LNCaP clone FGC (cell line): ENCODE measurements at regions not wholly inside any gene's neighbourhood (a gene's known extent, or its start where the extent isn't known, plus 50 kb on each side); places are given as distances from the start of the nearest gene placed in this dataset.
"Not testable (repeated sequence)": the region's sequence is repeated elsewhere in the genome, so short reads cannot be mapped to it uniquely, and the experiment has no call there.

Source experiments
- DNase-seq: peaks from one replicate; pipeline ENCODE4 v3.0.0-alpha.2; 2011; ENCODE audit warnings: low read depth
- H3K4me3 ChIP-seq: 2 replicates; pipeline ENCODE4 v1.5.1; 2011; ENCODE audit warnings: mild to moderate bottlenecking, low read depth, low read length, control low read depth
- TF ChIP-seq, protein P1 (sequence below): IDR thresholded peaks from 2 replicates; pipeline ENCODE4 v1.5.1; 2012; ENCODE audit warnings: mild to moderate bottlenecking; ENCODE audit not compliant: control insufficient read depth, insufficient read depth; ENCODE audit errors: extremely low read depth

DNA sequence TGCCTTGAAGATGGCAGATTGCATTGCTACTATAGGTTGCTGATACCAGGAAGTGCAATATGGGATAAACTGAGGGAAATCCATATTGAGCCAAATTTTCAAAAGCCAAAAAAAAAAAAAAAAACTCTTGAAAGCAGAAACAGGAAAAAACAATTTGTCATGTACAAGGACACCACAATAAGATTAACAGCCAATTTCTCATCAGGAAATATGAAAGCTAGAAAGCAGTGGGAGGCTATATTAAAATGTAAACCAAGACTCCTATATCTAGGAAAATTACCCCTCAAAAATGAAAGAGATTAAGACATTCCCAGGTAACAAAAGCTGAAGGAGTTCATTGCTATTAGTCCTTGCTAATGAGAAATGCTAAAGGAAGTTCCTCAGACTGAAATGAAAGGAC, 462.8 kb upstream of the DPH6 start:
- H3K4me3 ChIP-seq, result no peak overlapping the region
- DNase-seq, result no peak
- TF ChIP-seq, protein P1, sequence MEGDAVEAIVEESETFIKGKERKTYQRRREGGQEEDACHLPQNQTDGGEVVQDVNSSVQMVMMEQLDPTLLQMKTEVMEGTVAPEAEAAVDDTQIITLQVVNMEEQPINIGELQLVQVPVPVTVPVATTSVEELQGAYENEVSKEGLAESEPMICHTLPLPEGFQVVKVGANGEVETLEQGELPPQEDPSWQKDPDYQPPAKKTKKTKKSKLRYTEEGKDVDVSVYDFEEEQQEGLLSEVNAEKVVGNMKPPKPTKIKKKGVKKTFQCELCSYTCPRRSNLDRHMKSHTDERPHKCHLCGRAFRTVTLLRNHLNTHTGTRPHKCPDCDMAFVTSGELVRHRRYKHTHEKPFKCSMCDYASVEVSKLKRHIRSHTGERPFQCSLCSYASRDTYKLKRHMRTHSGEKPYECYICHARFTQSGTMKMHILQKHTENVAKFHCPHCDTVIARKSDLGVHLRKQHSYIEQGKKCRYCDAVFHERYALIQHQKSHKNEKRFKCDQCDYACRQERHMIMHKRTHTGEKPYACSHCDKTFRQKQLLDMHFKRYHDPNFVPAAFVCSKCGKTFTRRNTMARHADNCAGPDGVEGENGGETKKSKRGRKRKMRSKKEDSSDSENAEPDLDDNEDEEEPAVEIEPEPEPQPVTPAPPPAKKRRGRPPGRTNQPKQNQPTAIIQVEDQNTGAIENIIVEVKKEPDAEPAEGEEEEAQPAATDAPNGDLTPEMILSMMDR, result no peak

DNA sequence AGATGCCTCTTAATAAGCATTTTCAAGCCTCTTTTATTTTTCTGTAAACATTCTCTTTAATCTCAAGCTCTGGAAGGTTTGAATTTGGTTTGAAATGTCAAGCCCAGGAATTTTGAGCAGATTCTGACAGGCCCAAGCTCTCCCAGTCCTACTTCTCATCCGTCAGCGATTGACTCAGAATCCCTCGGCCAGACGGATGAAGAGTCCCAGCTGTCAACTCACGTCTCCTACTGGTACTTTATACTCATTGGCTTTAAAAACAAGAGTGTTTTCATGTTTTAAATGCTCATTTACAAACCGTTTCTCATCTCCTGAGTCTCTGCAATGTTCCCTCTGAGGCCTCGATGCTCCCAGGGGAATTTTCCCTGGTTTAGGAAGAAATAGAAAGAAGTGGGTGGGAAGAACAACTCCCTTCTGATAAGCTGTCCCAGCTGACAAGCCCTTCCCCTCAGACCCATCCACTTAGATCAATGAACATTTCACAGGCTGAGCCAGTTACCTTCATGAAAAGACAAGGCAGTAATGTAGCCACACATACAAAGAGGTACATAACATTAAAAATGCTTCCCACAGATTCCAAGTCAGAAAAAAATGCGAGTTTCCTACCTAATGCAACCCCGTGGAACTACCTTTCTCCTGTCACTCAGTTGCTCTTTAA, 478.2 kb upstream of the DPH6 start:
- TF ChIP-seq, protein P1, result no peak
- H3K4me3 ChIP-seq, result no peak overlapping the region
- no peak for DNase-seq

DNA sequence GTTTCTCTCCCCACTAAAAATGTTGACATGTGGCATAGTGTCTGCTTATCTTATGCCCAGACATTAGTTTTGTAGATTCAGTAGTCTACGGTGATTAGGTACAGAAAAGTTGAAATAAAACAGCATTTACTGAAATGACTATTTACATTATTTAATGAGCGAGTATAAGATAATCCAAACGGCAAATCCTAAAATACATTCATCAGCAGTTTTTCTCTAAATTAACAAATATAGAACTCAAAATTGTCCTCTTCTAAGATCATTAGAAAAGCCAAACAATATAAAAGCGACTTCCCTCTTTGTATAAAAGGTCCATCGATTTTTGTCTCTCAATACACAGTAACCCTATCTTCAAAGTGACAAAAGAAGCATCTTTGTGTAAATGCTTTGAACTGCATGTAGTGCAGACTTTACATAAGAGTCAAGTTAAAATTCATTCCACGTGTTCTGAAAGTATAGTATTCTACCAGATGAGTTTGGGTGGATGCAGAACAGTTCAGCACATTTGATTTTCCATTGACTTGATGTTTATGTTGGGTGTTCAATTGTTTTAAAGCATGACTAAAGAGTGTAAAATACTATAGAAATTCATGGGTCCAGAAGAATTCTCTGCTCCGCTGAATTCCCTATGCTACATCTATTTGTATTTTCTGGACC, 480.8 kb upstream of the DPH6 start:
- no peak overlapping the region for H3K4me3 ChIP-seq
- TF ChIP-seq, protein P1, result no peak
- DNase-seq, result no peak

DNA sequence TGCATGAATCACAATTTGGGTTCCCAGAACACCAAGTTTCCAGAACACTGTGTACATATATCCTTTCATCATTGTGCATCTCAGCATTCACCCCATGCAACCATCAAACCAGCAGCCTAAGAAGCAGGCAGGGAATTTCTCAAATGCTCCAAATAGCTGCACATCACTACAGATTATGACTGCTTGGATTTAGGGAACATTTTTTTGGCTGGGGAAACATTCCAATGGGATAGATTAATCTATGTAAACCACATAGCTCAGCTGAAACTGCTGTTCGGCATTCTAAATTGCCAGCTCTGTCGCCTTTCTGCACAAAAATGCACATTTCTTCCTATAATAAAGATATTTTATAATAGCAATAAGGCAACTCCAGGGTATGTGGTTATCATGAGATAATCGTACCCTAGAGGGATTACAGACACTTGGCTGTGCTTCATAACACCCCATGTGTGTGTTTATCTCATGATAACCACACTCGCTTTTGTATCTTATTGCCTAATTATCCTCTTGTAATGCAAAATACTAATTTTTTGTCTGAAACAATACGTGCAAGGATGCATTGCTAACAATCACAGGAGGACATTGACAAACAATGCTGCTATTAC, 483.7 kb upstream of the DPH6 start:
- TF ChIP-seq, protein P1, result no peak
- DNase-seq, result no peak
- no peak overlapping the region for H3K4me3 ChIP-seq

DNA sequence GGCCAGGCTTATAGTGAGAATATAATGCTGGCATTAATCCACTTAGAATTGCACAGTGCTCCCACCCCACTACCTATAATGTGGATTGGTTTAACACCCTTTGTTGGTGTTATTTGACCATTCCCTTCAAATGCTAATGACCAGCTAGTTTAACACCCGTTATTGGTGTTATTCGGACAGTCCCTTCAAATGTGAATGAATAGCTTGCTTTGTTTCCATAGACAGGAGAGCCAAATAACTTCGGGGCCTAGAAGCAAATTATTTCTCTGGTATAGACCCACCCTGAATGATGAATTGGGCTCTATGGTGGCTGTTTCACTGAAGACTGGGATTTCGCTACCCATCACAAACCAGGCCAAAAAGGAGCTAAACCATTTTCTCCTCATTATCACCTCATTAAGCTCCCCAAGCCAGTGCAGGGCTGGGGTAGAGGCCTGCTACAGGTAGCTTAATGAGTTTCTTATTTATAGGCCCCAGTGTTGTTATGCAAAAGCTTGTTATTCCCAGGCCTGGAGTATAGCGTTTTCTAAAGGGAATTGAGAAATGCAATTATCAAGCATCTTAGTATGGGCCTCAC, 494.1 kb upstream of the DPH6 start:
- no peak for DNase-seq
- TF ChIP-seq, protein P1, result no peak
- H3K4me3 ChIP-seq, result no peak overlapping the region

DNA sequence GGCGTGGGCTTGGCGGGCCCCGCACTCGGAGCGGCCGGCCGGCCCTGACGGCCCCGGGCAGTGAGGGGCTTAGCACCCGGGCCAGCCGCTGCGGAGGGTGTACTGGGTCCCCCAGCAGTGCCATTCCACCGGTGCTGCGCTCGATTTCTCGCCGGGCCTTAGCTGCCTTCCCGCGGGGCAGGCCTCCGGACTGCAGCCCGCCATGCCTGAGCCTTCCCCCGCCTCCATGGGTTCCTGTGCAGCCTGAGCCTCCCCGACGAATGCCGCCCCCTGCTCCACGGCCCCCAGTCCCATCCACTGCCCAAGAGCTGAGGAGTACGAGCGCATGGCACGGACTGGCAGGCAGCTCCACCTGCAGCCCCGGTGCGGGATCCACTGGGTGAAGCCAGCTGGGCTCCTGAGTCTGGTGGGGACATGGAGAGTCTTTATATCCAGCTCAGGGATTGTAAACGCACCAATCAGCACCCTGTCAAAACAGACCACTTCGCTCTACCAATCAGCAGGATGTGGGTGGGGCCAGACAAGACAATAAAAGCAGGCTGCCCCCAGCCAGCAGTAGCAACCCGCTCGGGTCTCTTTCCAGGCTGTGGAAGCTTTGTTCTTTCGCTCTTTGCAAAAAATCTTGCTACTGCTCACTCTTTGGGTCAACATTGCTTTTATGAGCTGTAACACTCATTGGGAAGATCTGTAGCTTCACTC, 501.2 kb upstream of the DPH6 start:
- not testable (repeated sequence) for H3K4me3 ChIP-seq, DNase-seq

DNA sequence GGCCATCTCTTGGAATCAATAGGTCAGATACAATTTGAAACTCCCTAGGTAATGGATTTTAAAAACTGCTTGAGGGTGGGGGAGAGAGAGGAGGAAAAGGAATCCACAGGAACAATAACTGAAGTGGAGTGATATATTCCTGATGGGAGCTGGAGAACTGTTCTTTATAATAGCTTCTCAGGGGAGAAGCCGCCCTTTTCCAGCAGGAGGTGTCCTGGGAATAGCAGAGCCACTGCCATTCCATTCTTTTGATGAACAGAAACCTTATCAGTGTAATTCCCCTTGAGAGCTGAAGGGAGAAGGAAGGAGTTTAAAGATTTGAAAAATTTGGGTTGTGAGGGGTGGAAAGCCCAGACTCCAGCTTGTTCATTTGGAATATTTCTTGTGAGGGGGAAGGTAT, 504.9 kb upstream of the DPH6 start:
- TF ChIP-seq, protein P1, result no peak
- no peak overlapping the region for H3K4me3 ChIP-seq

More for the DNA sequence above, 504.9 kb upstream of the DPH6 start:
- no peak for DNase-seq
